GM23338 (cell line): ENCODE measurements at regions not wholly inside any gene's neighbourhood (a gene's known extent, or its start where the extent isn't known, plus 50 kb on each side); places are given as distances from the start of the nearest gene placed in this dataset.

Experiments used
- ATAC-seq: fragments of 200-7000 bp; cut with Tn5 transposase; 3 replicates; pipeline ENCODE4 v1.9.1; 2020
- DNase-seq: peaks from one replicate; pipeline ENCODE4 v3.0.0-alpha.2; 2015; ENCODE audit warnings: low spot score
- H2AFZ ChIP-seq: fragments of 200-600 bp; sonication (generic); 2 replicates; pipeline ENCODE4 v1.8.0; 2016; ENCODE audit warnings: antibody characterized with exemption, mild to moderate bottlenecking, moderate library complexity
- H3F3A ChIP-seq: fragments of 200-600 bp; sonication (generic); replicated peaks from 2 replicates; pipeline ENCODE4 v1.8.0; 2017; ENCODE audit warnings: antibody characterized with exemption, mixed run types, low read depth
- H3K27ac ChIP-seq: fragments of 200-600 bp; sonication (generic); 2 replicates; pipeline ENCODE4 v1.6.1; 2016; ENCODE audit warnings: low read depth
- H3K27me3 ChIP-seq: fragments of 200-600 bp; sonication (generic); 2 replicates; pipeline ENCODE4 v1.8.0; 2016; ENCODE audit warnings: mild to moderate bottlenecking, mixed run types, moderate library complexity; ENCODE audit not compliant: insufficient read depth
- H3K36me3 ChIP-seq: fragments of 200-600 bp; sonication (generic); 2 replicates; pipeline ENCODE4 v1.8.0; 2016; ENCODE audit warnings: mild to moderate bottlenecking; ENCODE audit not compliant: insufficient read depth
- H3K4me1 ChIP-seq: fragments of 200-600 bp; sonication (generic); 2 replicates; pipeline ENCODE4 v1.8.0; 2016; ENCODE audit warnings: mild to moderate bottlenecking, moderate library complexity; ENCODE audit not compliant: insufficient read depth
- H3K4me2 ChIP-seq: fragments of 200-600 bp; sonication (generic); 2 replicates; pipeline ENCODE4 v1.7.1; 2017; ENCODE audit warnings: mixed run types
- H3K4me3 ChIP-seq: fragments of 200-600 bp; sonication (generic); 2 replicates; pipeline ENCODE4 v1.6.1; 2016; ENCODE audit warnings: mixed run types
- H3K79me2 ChIP-seq: fragments of 200-600 bp; sonication (generic); replicated peaks from 2 replicates; pipeline ENCODE4 v1.8.0; 2017; ENCODE audit warnings: mild to moderate bottlenecking; ENCODE audit not compliant: insufficient read depth
- H3K9me2 ChIP-seq: fragments of 200-600 bp; sonication (generic); 2 replicates; pipeline ENCODE4 v1.8.0; 2017; ENCODE audit not compliant: insufficient read depth
- H4K20me1 ChIP-seq: fragments of 200-600 bp; sonication (generic); replicated peaks from 2 replicates; pipeline ENCODE4 v1.8.0; 2017; ENCODE audit warnings: mild to moderate bottlenecking; ENCODE audit not compliant: insufficient read depth
- H3K27ac Mint-ChIP-seq: 2 replicates; pipeline ENCODE4 v1.8.0; 2020; ENCODE audit warnings: inconsistent platforms, mild to moderate bottlenecking, moderate library complexity, mixed read lengths
- H3K27me3 Mint-ChIP-seq: 3 replicates; pipeline ENCODE4 v1.8.0; 2022; ENCODE audit warnings: low read depth, mild to moderate bottlenecking, moderate library complexity, mixed read lengths, inconsistent platforms; ENCODE audit not compliant: insufficient read depth, poor library complexity
- H3K36me3 Mint-ChIP-seq: 3 replicates; pipeline ENCODE4 v1.8.0; 2021; ENCODE audit warnings: low read depth, mild to moderate bottlenecking, inconsistent platforms, moderate library complexity, mixed read lengths
- H3K4me1 Mint-ChIP-seq: 3 replicates; pipeline ENCODE4 v1.8.0; 2020; ENCODE audit warnings: mild to moderate bottlenecking, inconsistent platforms, mixed read lengths
- H3K4me3 Mint-ChIP-seq: 3 replicates; pipeline ENCODE4 v1.8.0; 2021; ENCODE audit warnings: moderate library complexity, mild to moderate bottlenecking, inconsistent platforms, mixed read lengths
- H3K9me3 Mint-ChIP-seq: 3 replicates; pipeline ENCODE4 v1.8.0; 2020; ENCODE audit warnings: moderate library complexity, mild to moderate bottlenecking, inconsistent platforms, mixed read lengths
- CREB1 ChIP-seq: fragments of 250-450 bp; sonication (Bioruptor Pico); IDR thresholded peaks from 2 replicates; pipeline ENCODE4 v1.5.0; 2020; ENCODE audit warnings: low read depth, mild to moderate bottlenecking, moderate library complexity
- CTCF ChIP-seq, 2 experiments: fragments of 200-600 bp in 1 of 2; sonication (generic) in 1 of 2; conservative IDR thresholded peaks; 2 replicates each; pipeline versions ENCODE4 v1.5.1 to v1.6.1; 2016 to 2017; ENCODE audit warnings: antibody characterized with exemption in 2 of 2, low read depth in 2 of 2, mild to moderate bottlenecking in 2 of 2, moderate library complexity in 1 of 2
- EZH2 ChIP-seq: fragments of 200-600 bp; sonication (generic); IDR thresholded peaks from one replicate; pipeline ENCODE4 v1.8.0; 2017; ENCODE audit warnings: antibody characterized with exemption, mild to moderate bottlenecking, low read depth; ENCODE audit not compliant: unreplicated experiment
- EZH2phosphoT487 ChIP-seq: fragments of 200-600 bp; sonication (generic); IDR thresholded peaks from one replicate; pipeline ENCODE4 v1.8.1; 2018; ENCODE audit warnings: antibody characterized with exemption; ENCODE audit not compliant: unreplicated experiment
- JUNB ChIP-seq: IDR thresholded peaks from one replicate; pipeline ENCODE4 v1.6.1; 2016; ENCODE audit warnings: antibody characterized with exemption; ENCODE audit not compliant: unreplicated experiment
- NANOG ChIP-seq: IDR thresholded peaks from 2 replicates; pipeline ENCODE4 v1.6.1; 2016; ENCODE audit warnings: antibody characterized with exemption, borderline replicate concordance
- POLR2AphosphoS5 ChIP-seq: IDR thresholded peaks from 2 replicates; pipeline ENCODE4 v1.6.1; 2016; ENCODE audit warnings: antibody characterized with exemption, low read depth
- STAT1 ChIP-seq: IDR thresholded peaks from one replicate; pipeline ENCODE4 v1.6.1; 2016; ENCODE audit warnings: antibody characterized with exemption; ENCODE audit not compliant: unreplicated experiment
- ZNF114 ChIP-seq: fragments of 250-450 bp; sonication (Bioruptor Pico); IDR thresholded peaks from 2 replicates; pipeline ENCODE4 v1.5.0; 2020; ENCODE audit warnings: mild to moderate bottlenecking, moderate library complexity
- ZNF331 ChIP-seq: fragments of 250-450 bp; sonication (Bioruptor Pico); IDR thresholded peaks from 2 replicates; pipeline ENCODE4 v1.5.0; 2020; ENCODE audit warnings: low read depth, mild to moderate bottlenecking, moderate library complexity
- TF ChIP-seq, protein P1 (sequence below): IDR thresholded peaks from 2 replicates; pipeline ENCODE4 v1.6.1; 2016; ENCODE audit warnings: antibody characterized with exemption
- TF ChIP-seq, protein P2 (sequence below): fragments of 250-450 bp; sonication (Bioruptor Pico); IDR thresholded peaks from 2 replicates; pipeline ENCODE4 v1.5.0; 2020; ENCODE audit warnings: mild to moderate bottlenecking, moderate library complexity

DNA sequence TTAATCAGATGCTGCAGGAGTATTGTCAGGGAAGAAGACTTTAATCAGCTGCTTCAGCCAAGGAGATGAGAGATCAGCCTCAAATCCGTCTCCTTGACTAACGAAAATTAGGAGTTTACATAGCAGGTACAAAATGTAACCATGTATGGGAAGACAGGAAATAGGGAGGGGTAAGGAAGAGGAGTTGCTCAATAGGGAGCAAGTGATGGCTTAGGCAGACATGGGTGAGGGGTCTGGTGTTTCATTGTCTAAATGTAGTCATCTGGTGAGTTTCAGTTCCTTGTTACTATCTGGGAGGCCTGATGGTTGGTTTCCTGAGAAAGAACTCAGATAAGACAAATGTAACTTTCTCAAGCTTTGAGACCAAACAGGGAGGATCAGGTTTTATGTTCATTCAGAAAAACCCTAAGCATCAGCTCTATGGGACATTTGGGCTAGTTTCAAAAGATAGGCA is 217.3 kb upstream of the SULF2 start:
- Mint-ChIP-seq H3K4me3 (no peak overlapping the region), H3K27me3 (peaks cover 12% of the 10 kb centered on the region), H3K4me1 (peaks cover 13% of the 10 kb centered on the region), H3K36me3 (peaks cover 11% of the 10 kb centered on the region; the same call in 1 of the 3 replicates), H3K9me3 (peaks cover 19% of the 10 kb centered on the region), H3K27ac (no peak overlapping the region)
- no peak overlapping the region for H3K27ac ChIP-seq
- no peaks in the 10 kb centered on the region for H3K36me3 ChIP-seq
- H3K4me1 ChIP-seq: peaks cover 11% of the 10 kb centered on the region
- ATAC-seq (no peak), DNase-seq (no peak)
- H3K4me2 ChIP-seq: peak overlapping the region; percentile 33; the same call in 1 of the 2 replicates
- H3K79me2 ChIP-seq: no peaks in the 10 kb centered on the region
- H3K27me3 ChIP-seq: no peaks in the 10 kb centered on the region
- no peaks in the 10 kb centered on the region for H3F3A ChIP-seq
- peak overlapping the region; percentile 25; the same call in 1 of the 2 replicates for H2AFZ ChIP-seq
- H4K20me1 ChIP-seq: no peaks in the 10 kb centered on the region
- no peak for TF ChIP-seq EZH2
- TF ChIP-seq, protein P1, sequence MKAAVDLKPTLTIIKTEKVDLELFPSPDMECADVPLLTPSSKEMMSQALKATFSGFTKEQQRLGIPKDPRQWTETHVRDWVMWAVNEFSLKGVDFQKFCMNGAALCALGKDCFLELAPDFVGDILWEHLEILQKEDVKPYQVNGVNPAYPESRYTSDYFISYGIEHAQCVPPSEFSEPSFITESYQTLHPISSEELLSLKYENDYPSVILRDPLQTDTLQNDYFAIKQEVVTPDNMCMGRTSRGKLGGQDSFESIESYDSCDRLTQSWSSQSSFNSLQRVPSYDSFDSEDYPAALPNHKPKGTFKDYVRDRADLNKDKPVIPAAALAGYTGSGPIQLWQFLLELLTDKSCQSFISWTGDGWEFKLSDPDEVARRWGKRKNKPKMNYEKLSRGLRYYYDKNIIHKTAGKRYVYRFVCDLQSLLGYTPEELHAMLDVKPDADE: 0 out of 2 replicates have a peak, but pooled peaks have one; percentile 32
- H3K9me2 ChIP-seq: no peaks in the 10 kb centered on the region
- no peak overlapping the region for H3K4me3 ChIP-seq

GRCh38 chr20:47999166-47999565 is 213.9 kb upstream of the SULF2 start:
- ATAC-seq: no peak
- TF ChIP-seq JUNB: no peak
- no peak for TF ChIP-seq EZH2phosphoT487
- TF ChIP-seq STAT1: no peak
- TF ChIP-seq, protein P1: no peak
- TF ChIP-seq ZNF331 (CRISPR knock-in tag): no peak
- TF ChIP-seq EZH2: no peak
- TF ChIP-seq POLR2AphosphoS5: no peak
- no peak for TF ChIP-seq CTCF (conservative IDR thresholded peaks at IDR 0.05; ENCODE audit: low read depth in 2 of 2)
- no peak for TF ChIP-seq ZNF114
- TF ChIP-seq, protein P2, sequence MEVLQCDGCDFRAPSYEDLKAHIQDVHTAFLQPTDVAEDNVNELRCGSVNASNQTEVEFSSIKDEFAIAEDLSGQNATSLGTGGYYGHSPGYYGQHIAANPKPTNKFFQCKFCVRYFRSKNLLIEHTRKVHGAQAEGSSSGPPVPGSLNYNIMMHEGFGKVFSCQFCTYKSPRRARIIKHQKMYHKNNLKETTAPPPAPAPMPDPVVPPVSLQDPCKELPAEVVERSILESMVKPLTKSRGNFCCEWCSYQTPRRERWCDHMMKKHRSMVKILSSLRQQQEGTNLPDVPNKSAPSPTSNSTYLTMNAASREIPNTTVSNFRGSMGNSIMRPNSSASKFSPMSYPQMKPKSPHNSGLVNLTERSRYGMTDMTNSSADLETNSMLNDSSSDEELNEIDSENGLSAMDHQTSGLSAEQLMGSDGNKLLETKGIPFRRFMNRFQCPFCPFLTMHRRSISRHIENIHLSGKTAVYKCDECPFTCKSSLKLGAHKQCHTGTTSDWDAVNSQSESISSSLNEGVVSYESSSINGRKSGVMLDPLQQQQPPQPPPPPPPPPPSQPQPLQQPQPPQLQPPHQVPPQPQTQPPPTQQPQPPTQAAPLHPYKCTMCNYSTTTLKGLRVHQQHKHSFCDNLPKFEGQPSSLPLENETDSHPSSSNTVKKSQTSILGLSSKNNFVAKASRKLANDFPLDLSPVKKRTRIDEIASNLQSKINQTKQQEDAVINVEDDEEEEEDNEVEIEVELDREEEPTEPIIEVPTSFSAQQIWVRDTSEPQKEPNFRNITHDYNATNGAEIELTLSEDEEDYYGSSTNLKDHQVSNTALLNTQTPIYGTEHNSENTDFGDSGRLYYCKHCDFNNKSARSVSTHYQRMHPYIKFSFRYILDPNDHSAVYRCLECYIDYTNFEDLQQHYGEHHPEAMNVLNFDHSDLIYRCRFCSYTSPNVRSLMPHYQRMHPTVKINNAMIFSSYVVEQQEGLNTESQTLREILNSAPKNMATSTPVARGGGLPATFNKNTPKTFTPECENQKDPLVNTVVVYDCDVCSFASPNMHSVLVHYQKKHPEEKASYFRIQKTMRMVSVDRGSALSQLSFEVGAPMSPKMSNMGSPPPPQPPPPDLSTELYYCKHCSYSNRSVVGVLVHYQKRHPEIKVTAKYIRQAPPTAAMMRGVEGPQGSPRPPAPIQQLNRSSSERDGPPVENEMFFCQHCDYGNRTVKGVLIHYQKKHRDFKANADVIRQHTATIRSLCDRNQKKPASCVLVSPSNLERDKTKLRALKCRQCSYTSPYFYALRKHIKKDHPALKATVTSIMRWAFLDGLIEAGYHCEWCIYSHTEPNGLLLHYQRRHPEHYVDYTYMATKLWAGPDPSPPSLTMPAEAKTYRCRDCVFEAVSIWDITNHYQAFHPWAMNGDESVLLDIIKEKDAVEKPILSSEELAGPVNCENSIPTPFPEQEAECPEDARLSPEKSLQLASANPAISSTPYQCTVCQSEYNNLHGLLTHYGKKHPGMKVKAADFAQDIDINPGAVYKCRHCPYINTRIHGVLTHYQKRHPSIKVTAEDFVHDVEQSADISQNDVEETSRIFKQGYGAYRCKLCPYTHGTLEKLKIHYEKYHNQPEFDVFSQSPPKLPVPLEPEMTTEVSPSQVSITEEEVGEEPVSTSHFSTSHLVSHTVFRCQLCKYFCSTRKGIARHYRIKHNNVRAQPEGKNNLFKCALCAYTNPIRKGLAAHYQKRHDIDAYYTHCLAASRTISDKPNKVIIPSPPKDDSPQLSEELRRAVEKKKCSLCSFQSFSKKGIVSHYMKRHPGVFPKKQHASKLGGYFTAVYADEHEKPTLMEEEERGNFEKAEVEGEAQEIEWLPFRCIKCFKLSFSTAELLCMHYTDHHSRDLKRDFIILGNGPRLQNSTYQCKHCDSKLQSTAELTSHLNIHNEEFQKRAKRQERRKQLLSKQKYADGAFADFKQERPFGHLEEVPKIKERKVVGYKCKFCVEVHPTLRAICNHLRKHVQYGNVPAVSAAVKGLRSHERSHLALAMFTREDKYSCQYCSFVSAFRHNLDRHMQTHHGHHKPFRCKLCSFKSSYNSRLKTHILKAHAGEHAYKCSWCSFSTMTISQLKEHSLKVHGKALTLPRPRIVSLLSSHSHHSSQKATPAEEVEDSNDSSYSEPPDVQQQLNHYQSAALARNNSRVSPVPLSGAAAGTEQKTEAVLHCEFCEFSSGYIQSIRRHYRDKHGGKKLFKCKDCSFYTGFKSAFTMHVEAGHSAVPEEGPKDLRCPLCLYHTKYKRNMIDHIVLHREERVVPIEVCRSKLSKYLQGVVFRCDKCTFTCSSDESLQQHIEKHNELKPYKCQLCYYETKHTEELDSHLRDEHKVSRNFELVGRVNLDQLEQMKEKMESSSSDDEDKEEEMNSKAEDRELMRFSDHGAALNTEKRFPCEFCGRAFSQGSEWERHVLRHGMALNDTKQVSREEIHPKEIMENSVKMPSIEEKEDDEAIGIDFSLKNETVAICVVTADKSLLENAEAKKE (CRISPR knock-in tag): no peak
- no peak for TF ChIP-seq CREB1 (CRISPR knock-in tag)
- TF ChIP-seq NANOG: no peak

More at GRCh38 chr20:47999166-47999565, 213.9 kb upstream of the SULF2 start:
- 0 out of 2 replicates have a peak, but pooled peaks cover 2% of the 10 kb centered on the region for H3K9me2 ChIP-seq
- no peaks in the 10 kb centered on the region for H3K27me3 ChIP-seq
- Mint-ChIP-seq H3K9me3 (peaks cover 12% of the 10 kb centered on the region), H3K4me3 (no peak overlapping the region), H3K27me3 (peaks cover 8% of the 10 kb centered on the region), H3K4me1 (peaks cover 30% of the 10 kb centered on the region), H3K27ac (no peak overlapping the region), H3K36me3 (peaks cover 11% of the 10 kb centered on the region)
- H3K4me3 ChIP-seq: no peak overlapping the region
- no peak overlapping the region for H2AFZ ChIP-seq
- no peaks in the 10 kb centered on the region for H3K79me2 ChIP-seq
- no peaks in the 10 kb centered on the region for H3K36me3 ChIP-seq
- H3K27ac ChIP-seq: no peak overlapping the region
- no peak for DNase-seq
- H3K4me1 ChIP-seq: peaks cover 18% of the 10 kb centered on the region
- H3K4me2 ChIP-seq: no peak overlapping the region
- no peaks in the 10 kb centered on the region for H4K20me1 ChIP-seq
- no peaks in the 10 kb centered on the region for H3F3A ChIP-seq
